Hepatocyte (in vitro differentiated cells): ENCODE measurements at regions not wholly inside any gene's neighbourhood (a gene's known extent, or its start where the extent isn't known, plus 50 kb on each side); places are given as distances from the start of the nearest gene placed in this dataset.

ENCODE experiments used
- DNase-seq: peaks from one replicate; pipeline ENCODE4 v3.0.0-alpha.2; 2016; ENCODE audit warnings: low spot score
- H2AFZ ChIP-seq: fragments of 200-600 bp; sonication (generic); 2 replicates; pipeline ENCODE4 v1.6.0; 2016; ENCODE audit warnings: antibody characterized with exemption, mild to moderate bottlenecking
- H3K27ac ChIP-seq: fragments of 200-600 bp; sonication (generic); 2 replicates; pipeline ENCODE4 v1.5.1; 2016; ENCODE audit warnings: mild to moderate bottlenecking
- H3K27me3 ChIP-seq: fragments of 200-600 bp; sonication (generic); 2 replicates; pipeline ENCODE4 v1.6.1; 2016
- H3K36me3 ChIP-seq: fragments of 200-600 bp; sonication (generic); replicated peaks from 2 replicates; pipeline ENCODE4 v1.5.1; 2016; ENCODE audit warnings: low read depth; ENCODE audit not compliant: insufficient read depth
- H3K4me1 ChIP-seq: fragments of 200-600 bp; sonication (generic); 2 replicates; pipeline ENCODE4 v1.5.1; 2016; ENCODE audit warnings: mild to moderate bottlenecking, moderate library complexity; ENCODE audit not compliant: insufficient read depth
- H3K4me2 ChIP-seq: fragments of 200-600 bp; sonication (generic); 2 replicates; pipeline ENCODE4 v1.6.0; 2016
- H3K4me3 ChIP-seq: fragments of 200-600 bp; sonication (generic); 2 replicates; pipeline ENCODE4 v1.5.1; 2016; ENCODE audit warnings: mild to moderate bottlenecking
- H3K79me2 ChIP-seq: fragments of 200-600 bp; sonication (generic); 2 replicates; pipeline ENCODE4 v1.6.0; 2017; ENCODE audit warnings: mild to moderate bottlenecking
- H3K9me2 ChIP-seq: fragments of 200-600 bp; sonication (generic); replicated peaks from 2 replicates; pipeline ENCODE4 v1.6.0; 2017; ENCODE audit warnings: mild to moderate bottlenecking; ENCODE audit not compliant: insufficient read depth
- H3K9me3 ChIP-seq: fragments of 200-600 bp; sonication (generic); 2 replicates; pipeline ENCODE4 v1.5.1; 2016; ENCODE audit warnings: low read depth, mild to moderate bottlenecking
- H4K20me1 ChIP-seq: fragments of 200-600 bp; sonication (generic); 2 replicates; pipeline ENCODE4 v1.6.0; 2016; ENCODE audit warnings: mild to moderate bottlenecking; ENCODE audit not compliant: insufficient read depth, poor library complexity, severe bottlenecking
- EZH2 ChIP-seq: fragments of 200-600 bp; sonication (generic); IDR thresholded peaks from 2 replicates; pipeline ENCODE4 v1.6.1; 2016; ENCODE audit warnings: antibody characterized with exemption, mild to moderate bottlenecking, borderline replicate concordance
- EZH2phosphoT487 ChIP-seq: fragments of 200-600 bp; sonication (generic); IDR thresholded peaks from one replicate; pipeline ENCODE4 v1.6.1; 2018; ENCODE audit warnings: antibody characterized with exemption, mild to moderate bottlenecking, low read depth, moderate library complexity; ENCODE audit not compliant: unreplicated experiment, severe bottlenecking
- WGBS: methylation state at CpG from one replicate; pipeline ENCODE4 v1.1.6; 2016; ENCODE audit warnings: low lambda C conversion rate; ENCODE audit errors: missing lambda C conversion rate; 5-methylcytosine and 5-hydroxymethylcytosine counted together
- TF ChIP-seq, protein P1 (sequence below): fragments of 200-600 bp; sonication (generic); IDR thresholded peaks from 2 replicates; pipeline ENCODE4 v1.5.1; 2016; ENCODE audit warnings: antibody characterized with exemption, mild to moderate bottlenecking; ENCODE audit not compliant: poor library complexity

DNA sequence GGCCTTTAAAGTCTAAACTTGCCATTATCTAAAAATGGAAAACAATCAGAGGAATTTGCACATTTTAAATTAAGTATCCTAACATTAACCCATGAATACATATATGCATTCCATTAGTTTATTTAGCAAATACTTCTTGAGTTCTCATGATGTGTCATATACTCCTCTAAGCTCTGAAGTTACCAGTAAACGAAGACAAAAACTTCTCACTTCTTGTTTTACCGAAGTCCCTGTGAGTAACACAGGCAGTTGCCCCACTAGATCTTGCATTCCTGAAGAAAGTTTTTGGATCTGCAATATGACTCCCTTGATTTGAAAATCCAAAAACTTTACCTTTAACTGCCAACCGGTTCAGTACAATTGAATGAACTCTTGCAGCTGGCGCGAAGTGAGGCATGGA is 439.0 kb upstream of the MPDZ start:
- H3K9me3 ChIP-seq = no peaks in the 10 kb centered on the region
- H3K4me2 ChIP-seq = no peak overlapping the region
- peaks cover 17% of the 10 kb centered on the region for H3K4me1 ChIP-seq
- H4K20me1 ChIP-seq = no peaks in the 10 kb centered on the region
- no peaks in the 10 kb centered on the region for H3K27me3 ChIP-seq
- H3K79me2 ChIP-seq = no peaks in the 10 kb centered on the region
- H3K27ac ChIP-seq = no peak overlapping the region
- no peaks in the 10 kb centered on the region for H3K9me2 ChIP-seq
- H2AFZ ChIP-seq = no peak overlapping the region
- no peak for DNase-seq
- no peaks in the 10 kb centered on the region for H3K36me3 ChIP-seq
- WGBS = 94% methylated on average over 5 of the region's 5 CpGs
- TF ChIP-seq EZH2 = no peak
- TF ChIP-seq EZH2phosphoT487 = no peak
- TF ChIP-seq, protein P1, sequence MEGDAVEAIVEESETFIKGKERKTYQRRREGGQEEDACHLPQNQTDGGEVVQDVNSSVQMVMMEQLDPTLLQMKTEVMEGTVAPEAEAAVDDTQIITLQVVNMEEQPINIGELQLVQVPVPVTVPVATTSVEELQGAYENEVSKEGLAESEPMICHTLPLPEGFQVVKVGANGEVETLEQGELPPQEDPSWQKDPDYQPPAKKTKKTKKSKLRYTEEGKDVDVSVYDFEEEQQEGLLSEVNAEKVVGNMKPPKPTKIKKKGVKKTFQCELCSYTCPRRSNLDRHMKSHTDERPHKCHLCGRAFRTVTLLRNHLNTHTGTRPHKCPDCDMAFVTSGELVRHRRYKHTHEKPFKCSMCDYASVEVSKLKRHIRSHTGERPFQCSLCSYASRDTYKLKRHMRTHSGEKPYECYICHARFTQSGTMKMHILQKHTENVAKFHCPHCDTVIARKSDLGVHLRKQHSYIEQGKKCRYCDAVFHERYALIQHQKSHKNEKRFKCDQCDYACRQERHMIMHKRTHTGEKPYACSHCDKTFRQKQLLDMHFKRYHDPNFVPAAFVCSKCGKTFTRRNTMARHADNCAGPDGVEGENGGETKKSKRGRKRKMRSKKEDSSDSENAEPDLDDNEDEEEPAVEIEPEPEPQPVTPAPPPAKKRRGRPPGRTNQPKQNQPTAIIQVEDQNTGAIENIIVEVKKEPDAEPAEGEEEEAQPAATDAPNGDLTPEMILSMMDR = no peak
- H3K4me3 ChIP-seq = no peak overlapping the region

DNA sequence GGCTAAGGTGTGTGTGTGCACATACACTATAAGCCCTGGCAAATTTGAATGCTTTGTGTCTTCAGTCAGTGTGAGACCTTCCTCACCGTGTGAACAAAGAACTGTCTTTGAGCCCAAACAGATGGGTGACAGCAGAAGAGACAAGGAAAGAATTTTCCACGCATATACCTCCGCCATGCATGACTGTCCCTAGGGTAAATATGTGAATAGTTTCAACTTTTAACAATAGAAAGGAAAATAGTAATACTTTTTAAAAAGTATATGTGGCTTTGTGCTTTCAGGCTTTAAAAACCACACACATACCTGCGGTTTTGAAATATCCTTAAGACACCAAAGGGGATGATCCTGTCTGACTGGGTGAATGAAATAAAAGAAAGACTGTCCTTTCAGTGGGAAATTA is 438.6 kb upstream of the MPDZ start:
- Histone ChIP-seq H3K27ac (no peak overlapping the region), H3K9me2 (no peaks in the 10 kb centered on the region), H4K20me1 (no peaks in the 10 kb centered on the region), H3K4me1 (peaks cover 17% of the 10 kb centered on the region), H3K4me2 (no peak overlapping the region), H3K27me3 (no peaks in the 10 kb centered on the region), H3K79me2 (no peaks in the 10 kb centered on the region), H3K4me3 (no peak overlapping the region), H3K36me3 (no peaks in the 10 kb centered on the region), H2AFZ (no peak overlapping the region), H3K9me3 (no peaks in the 10 kb centered on the region)
- no peak for TF ChIP-seq EZH2phosphoT487
- TF ChIP-seq EZH2 = no peak
- TF ChIP-seq, protein P1 = no peak
- WGBS = 69% methylated on average over 4 of the region's 4 CpGs
- DNase-seq = no peak

DNA sequence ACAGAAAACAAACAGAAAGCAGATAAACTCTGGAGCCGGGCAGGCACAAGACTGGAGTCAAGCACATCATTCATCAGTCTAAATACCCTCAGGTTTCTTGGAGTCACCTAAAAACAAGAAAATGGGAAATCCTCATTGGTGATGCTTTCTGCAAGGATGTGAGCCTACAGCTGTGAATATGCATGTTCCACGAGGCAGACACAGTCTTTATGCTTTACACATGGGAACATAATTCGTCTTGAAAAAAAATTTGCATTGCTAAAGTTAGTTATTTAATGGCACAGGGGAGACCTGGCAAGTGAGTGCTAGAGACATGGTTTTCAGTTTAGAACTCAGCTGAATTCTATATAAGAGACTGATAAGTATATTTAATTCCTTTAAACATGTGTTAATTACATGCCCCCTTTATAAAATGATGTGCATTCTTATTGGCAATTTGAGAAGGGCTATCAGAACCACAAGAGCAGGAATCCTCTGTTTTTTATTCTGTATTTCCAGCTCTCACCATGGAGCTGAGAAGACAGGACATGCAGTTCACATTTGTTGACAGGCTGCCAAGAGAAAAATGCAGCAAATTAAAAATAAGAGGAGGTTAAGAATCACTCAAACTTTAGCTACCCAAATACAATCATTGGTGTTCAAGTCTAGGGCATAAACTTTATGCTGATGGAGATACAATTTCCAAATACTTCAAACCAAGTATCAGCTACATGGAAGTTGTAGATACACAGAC is 438.0 kb upstream of the MPDZ start:
- Histone ChIP-seq H4K20me1 (no peaks in the 10 kb centered on the region), H3K36me3 (no peaks in the 10 kb centered on the region), H2AFZ (no peak overlapping the region), H3K4me1 (peaks cover 17% of the 10 kb centered on the region), H3K4me3 (no peak overlapping the region), H3K4me2 (no peak overlapping the region), H3K9me2 (no peaks in the 10 kb centered on the region), H3K79me2 (no peaks in the 10 kb centered on the region), H3K27ac (no peak overlapping the region), H3K27me3 (no peaks in the 10 kb centered on the region), H3K9me3 (no peaks in the 10 kb centered on the region)
- TF ChIP-seq, protein P1 = no peak
- TF ChIP-seq EZH2phosphoT487 (no peak), EZH2 (no peak)
- 49% methylated on average over 3 of the region's 3 CpGs for WGBS
- DNase-seq = no peak
